GM19238 (cell line): ENCODE measurements at regions not wholly inside any gene's neighbourhood (a gene's known extent, or its start where the extent isn't known, plus 50 kb on each side); places are given as distances from the start of the nearest gene placed in this dataset.
"Not testable (repeated sequence)": the region's sequence is repeated elsewhere in the genome, so short reads cannot be mapped to it uniquely, and the experiment has no call there.

Experiments
- DNase-seq: peaks from one replicate; pipeline ENCODE4 v3.0.0; 2011; ENCODE audit warnings: low spot score; ENCODE audit not compliant: insufficient read length

- DNase-seq, result no peak
These were observed 227.9 kb upstream of the SHH start for GRCh38 chr7:156039971-156040677.

DNA sequence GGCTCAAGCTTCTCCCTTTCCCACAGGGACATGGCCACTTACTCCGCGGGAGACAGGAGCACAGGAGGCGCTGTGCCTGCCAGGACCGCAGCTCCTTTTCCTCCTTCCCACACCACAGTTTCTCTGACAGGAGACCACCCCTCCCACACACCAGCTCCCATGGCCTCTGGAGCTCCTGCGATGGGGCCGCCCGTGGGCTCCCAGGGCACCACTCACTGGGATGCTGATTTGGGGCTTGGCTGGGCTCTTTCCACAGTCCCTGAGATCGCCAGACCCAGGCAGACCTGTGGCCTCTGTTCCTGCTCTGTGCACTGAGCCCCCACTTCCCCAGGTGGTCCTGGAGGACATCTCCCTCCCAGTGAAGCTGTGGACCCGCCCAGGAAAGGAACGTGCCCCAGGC is 226.9 kb upstream of the SHH start:
- no peak for DNase-seq

- DNase-seq, result no peak
These were observed 226.1 kb upstream of the SHH start for GRCh38 chr7:156038345-156038744.

DNA sequence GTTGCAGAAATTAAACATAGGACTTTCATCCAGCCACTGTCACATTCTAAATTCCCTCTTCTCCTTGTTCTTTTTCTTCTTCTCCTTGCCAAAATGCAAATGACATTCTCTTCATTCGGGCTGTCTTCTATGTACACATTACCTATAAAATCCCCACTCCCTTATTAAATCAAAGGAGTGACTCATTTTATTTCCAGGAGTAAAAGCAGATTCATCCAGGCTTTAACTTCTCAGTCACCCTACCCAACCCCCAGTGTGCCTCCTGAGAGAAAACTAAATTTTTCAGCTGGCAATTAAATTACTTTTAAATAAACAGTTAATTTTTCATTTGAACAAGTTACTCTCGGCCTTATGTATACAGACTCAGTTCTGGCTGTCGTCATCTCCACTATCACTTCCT is 223.9 kb upstream of the SHH start:
- DNase-seq, result no peak

DNA sequence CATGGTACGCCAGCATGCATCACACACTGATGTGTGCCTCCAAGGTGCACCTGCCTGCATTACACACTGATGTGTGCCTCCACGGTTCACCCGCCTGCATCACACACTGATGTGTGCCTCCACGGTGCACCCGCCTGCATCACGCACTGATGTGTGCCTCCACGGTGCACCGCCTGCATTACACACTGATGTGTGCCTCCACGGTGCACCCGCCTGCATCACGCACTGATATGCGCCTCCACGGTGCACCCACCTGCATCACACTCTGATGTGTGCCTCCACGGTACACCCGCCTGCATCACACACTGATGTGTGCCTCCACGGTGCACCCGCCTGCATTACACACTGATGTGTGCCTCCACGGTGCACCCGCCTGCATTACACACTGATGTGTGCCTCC is 223.1 kb upstream of the SHH start:
- DNase-seq, result not testable (repeated sequence)

- no peak for DNase-seq
These were observed 222.1 kb upstream of the SHH start for GRCh38 chr7:156034397-156034796.

DNA sequence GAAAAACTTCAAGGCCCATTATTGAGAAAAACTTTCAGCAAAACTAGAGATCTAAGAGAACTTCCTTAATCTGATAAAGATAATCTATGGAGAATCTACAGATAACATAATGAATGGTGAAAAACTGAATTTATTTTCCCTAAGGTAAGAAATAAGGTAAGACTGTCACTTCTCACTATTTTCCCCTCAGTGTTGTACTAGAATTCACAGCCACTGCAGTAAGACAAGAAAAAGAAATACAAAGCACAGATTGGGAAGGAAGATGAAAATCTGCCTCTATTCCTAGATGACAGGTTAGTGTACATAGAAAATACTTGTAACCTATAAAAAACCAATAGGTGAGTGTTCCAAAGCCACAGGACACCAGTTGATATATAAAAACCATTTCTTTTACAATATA is 220.7 kb upstream of the SHH start:
- no peak for DNase-seq

DNA sequence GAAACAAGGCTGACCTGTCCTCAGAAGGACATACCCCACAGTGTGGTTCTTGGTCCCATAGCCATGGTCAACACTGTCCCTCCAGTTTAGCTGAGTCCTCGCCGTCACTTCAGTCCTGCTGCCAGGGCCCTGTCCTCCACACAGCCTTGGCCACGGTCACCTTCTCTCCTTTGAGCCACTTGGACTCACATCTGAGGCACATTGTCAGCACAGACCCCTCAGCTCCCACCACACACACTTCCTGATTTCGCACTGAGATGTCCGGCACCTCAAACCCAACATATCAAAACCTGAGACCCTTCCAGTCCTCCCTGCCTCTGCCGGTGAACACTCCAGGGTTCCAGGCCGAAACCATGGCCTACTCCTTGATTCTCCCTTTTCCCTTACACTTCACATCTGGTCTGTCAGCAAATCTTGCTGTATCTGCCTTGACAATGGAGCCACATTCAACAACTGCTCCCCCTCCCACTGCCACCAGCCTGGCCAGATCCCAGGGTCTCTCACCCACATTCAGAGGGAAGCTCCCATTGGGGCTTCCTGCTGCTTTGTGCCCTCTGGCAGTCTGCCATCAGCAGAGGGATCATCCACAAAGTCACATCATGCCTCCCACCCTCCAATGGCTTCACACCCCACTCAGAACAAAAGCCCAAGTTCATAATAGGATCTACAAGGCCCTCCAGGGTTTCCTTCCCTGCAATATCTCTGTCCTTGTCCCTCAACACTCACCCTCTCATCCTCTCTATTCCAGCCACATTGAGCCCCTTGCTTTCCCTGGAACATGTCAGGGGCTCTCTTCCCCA is 219.6 kb upstream of the SHH start:
- no peak for DNase-seq

- no peak for DNase-seq
These were observed 217.3 kb upstream of the SHH start for GRCh38 chr7:156029460-156030007.

GRCh38 chr7:156028521-156028920 is 216.3 kb upstream of the SHH start:
- no peak for DNase-seq

DNA sequence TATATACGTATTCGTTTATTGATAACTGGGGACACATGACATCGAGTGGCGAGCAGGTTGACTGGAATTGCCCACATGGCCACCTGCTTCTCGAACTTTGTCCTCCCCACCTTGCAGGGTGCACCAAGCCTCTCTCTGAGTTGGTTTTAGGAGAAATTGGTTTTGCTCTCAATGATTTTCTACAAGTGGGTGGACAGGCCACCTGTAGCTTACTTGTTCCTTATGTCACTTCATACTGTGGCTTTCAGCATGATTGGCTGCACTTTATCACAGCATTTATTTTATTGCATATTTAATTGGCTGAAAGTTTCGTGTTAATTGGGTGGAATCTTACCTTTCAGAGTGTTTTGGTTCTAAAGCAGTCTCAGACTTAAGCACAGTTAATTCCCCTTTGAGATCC is 215.6 kb upstream of the SHH start:
- DNase-seq, result no peak

- no peak for DNase-seq
These were observed 214.3 kb upstream of the SHH start for GRCh38 chr7:156026603-156027002.

DNA sequence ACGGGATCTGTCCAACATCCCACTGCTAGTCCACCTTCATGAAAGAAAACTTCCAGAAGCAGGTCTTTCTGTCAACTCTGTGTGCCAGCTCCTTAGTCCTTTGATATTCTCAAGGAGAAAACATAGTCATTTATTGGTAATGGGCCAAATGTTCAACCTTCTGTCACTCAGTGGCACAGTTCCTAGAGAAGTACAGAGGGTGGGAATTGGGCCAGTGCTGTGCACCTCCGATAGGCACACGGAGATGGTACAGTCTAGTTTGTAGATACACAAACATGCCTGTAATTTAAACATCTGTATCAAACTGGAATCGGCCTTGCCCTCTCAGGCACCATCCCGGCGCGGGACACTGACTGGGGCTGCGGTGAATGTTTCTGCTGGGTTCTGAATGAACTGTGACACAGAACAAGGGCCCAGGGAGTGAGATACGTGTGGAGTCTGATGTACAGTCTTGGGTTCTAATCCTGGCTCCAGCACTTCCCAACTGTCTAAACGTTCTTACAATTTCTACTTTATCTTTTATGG is 213.9 kb upstream of the SHH start:
- no peak for DNase-seq

- DNase-seq, result no peak
These were observed 213.4 kb upstream of the SHH start for GRCh38 chr7:156025675-156026074.

- DNase-seq, result no peak
These were observed 211.9 kb upstream of the SHH start for GRCh38 chr7:156024201-156024600.

GRCh38 chr7:156022483-156023459 is 210.5 kb upstream of the SHH start:
- no peak for DNase-seq

GRCh38 chr7:156021471-156021870 is 209.2 kb upstream of the SHH start:
- no peak for DNase-seq

- DNase-seq, result no peak
These were observed 208.3 kb upstream of the SHH start for GRCh38 chr7:156020566-156020965.

DNA sequence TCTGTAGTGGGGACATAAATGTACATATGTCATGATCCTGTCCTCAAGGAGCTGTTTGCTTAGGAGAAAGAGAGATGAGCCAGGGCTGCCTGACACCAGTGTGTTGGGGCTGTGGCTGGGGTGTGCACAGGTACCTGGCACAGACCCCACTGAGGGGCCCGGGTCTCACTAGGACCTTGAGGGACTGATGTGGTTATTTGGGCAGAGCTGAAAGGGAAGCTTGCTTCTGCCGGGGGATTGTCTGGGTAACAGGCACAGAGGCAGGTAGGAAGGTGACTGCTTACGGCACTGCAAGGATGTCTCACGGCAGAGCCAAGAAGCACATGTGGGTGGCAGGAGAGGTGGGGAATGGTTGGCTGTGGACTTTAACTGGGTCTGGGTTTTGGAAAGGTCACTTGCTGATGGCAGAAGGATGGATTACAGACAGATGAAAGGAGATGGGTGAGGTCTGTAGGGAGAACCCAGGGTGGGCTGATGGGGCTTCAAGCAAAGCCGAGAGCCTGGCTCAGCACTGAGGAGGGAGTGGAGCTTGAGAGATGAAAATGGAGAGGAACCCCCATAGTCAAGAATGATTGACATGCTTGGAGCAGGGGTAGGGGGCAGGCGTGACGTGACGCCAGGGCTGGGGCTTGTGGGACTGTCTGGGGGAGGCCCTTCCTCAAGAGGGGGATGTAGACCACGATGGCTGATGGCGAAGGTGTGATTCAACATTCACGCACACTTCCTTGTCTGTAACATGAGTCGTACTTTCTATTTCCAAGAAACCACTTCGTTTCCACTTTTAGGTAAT is 207.7 kb upstream of the SHH start:
- no peak for DNase-seq

DNA sequence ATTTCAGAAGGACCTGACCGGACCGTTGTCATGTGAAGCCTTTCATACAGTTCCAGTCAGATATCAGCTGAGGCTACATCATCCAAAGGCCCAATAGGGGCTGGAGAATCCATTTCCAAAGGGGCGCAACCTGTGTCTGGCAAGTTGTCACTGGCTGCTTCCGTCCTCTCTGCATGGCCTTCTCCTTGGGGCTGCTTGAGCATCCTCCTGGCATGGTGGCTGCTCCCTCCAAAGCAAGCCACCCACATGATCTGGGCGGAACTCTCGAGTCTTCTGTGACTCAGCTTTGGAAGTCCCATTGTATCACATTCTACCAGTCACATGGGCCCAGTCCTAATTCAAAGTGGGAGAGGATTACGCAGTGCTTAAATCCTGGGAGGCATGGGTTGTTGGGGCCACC is 207.0 kb upstream of the SHH start:
- no peak for DNase-seq
